ENCODE measurements at regions not wholly inside any gene's neighbourhood (a gene's known extent, or its start where the extent isn't known, plus 50 kb on each side); places are given as distances from the start of the nearest gene placed in this dataset.

- Mint-ChIP-seq H3K9me3 (ENCODE audit: low read depth) (peaks cover 6% of the 10 kb centered on the region), H3K4me3 (ENCODE audit: unreplicated experiment) (no peak overlapping the region), H3K27ac (ENCODE audit: unreplicated experiment) (no peak overlapping the region), H3K27me3 (ENCODE audit: low read depth) (peaks cover 9% of the 10 kb centered on the region), H3K36me3 (ENCODE audit: low read depth) (no peaks in the 10 kb centered on the region), H3K4me1 (ENCODE audit: low read depth) (no peaks in the 10 kb centered on the region)
- no peak for DNase-seq (ENCODE audit: low spot score)
- no peak for TF ChIP-seq CTCF (IDR thresholded peaks at IDR 0.05)
Observed at GRCh38 chr2:238578256-238578655, 151.5 kb downstream of the ASB1 start.

DNA sequence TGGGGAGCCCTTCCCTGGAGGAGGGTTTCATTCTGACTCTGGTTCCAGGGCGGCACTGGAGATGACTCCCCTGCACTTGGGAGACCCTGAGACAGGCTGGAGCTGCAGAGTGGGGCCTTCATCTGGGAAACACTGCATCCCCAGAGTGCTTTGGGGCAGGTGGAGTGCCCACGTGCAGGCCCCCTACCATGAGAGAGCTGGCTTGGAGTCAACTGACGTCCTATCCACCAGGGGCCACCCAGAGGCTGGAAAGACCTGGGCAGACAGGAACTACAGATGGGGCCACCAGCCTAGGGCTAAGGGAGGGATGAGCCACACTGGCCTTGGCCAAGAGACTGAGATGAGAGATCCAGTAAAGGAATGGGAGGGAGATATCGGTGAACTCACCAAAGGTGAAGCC is 153.8 kb downstream of the ASB1 start:
- Mint-ChIP-seq H3K4me1 (ENCODE audit: low read depth) (no peaks in the 10 kb centered on the region), H3K36me3 (ENCODE audit: low read depth) (peaks cover 3% of the 10 kb centered on the region), H3K27me3 (ENCODE audit: low read depth) (peaks cover 6% of the 10 kb centered on the region), H3K27ac (ENCODE audit: unreplicated experiment) (no peak overlapping the region), H3K4me3 (ENCODE audit: unreplicated experiment) (no peak overlapping the region), H3K9me3 (ENCODE audit: low read depth) (peaks cover 16% of the 10 kb centered on the region)
- no peak for DNase-seq (ENCODE audit: low spot score)
- no peak for TF ChIP-seq CTCF (IDR thresholded peaks at IDR 0.05)

DNA sequence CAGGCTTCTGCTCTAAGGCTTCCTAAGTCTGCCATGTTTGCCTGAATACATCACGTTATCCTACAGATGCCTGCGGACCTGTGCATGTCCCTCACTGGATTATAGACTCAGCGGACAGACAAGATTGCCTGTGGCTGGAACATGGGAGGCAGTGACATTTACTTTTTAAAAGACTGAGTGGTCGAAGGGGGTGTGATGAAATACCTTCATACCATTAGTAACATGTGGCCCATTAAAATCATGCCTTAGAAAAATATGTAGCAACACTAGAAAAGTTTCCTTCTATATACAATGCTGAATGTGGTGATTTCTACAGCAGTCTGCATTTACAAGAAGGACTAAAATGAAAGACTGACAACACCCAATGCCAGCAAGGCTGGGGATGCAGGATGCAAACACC is 154.4 kb downstream of the ASB1 start:
- Mint-ChIP-seq H3K36me3 (ENCODE audit: low read depth) (peaks cover 3% of the 10 kb centered on the region), H3K9me3 (ENCODE audit: low read depth) (peaks cover 16% of the 10 kb centered on the region), H3K4me3 (ENCODE audit: unreplicated experiment) (no peak overlapping the region), H3K4me1 (ENCODE audit: low read depth) (no peaks in the 10 kb centered on the region), H3K27me3 (ENCODE audit: low read depth) (peaks cover 10% of the 10 kb centered on the region), H3K27ac (ENCODE audit: unreplicated experiment) (no peak overlapping the region)
- no peak for TF ChIP-seq CTCF (IDR thresholded peaks at IDR 0.05)
- no peak for DNase-seq (ENCODE audit: low spot score)

GRCh38 chr2:238582159-238582558 is 155.4 kb downstream of the ASB1 start:
- DNase-seq (ENCODE audit: low spot score): no peak
- H3K4me1 Mint-ChIP-seq (ENCODE audit: low read depth): no peaks in the 10 kb centered on the region
- no peak overlapping the region for H3K4me3 Mint-ChIP-seq (ENCODE audit: unreplicated experiment)
- H3K36me3 Mint-ChIP-seq (ENCODE audit: low read depth): peaks cover 3% of the 10 kb centered on the region
- TF ChIP-seq CTCF (IDR thresholded peaks at IDR 0.05): no peak
- H3K27ac Mint-ChIP-seq (ENCODE audit: unreplicated experiment): no peak overlapping the region
- H3K27me3 Mint-ChIP-seq (ENCODE audit: low read depth): peaks cover 13% of the 10 kb centered on the region
- H3K9me3 Mint-ChIP-seq (ENCODE audit: low read depth): peaks cover 16% of the 10 kb centered on the region

- Mint-ChIP-seq H3K9me3 (ENCODE audit: low read depth) (peaks cover 16% of the 10 kb centered on the region), H3K4me3 (ENCODE audit: unreplicated experiment) (no peak overlapping the region), H3K4me1 (ENCODE audit: low read depth) (no peaks in the 10 kb centered on the region), H3K27me3 (ENCODE audit: low read depth) (peaks cover 11% of the 10 kb centered on the region), H3K27ac (ENCODE audit: unreplicated experiment) (no peak overlapping the region), H3K36me3 (ENCODE audit: low read depth) (peaks cover 3% of the 10 kb centered on the region)
- DNase-seq (ENCODE audit: low spot score): no peak
- TF ChIP-seq CTCF (IDR thresholded peaks at IDR 0.05): no peak
Observed at GRCh38 chr2:238584617-238585016, 157.9 kb downstream of the ASB1 start.
